Fibroblast of mammary gland (primary cell): ENCODE measurements at regions not wholly inside any gene's neighbourhood (a gene's known extent, or its start where the extent isn't known, plus 50 kb on each side); places are given as distances from the start of the nearest gene placed in this dataset.
"Not testable (repeated sequence)": the region's sequence is repeated elsewhere in the genome, so short reads cannot be mapped to it uniquely, and the experiment has no call there.

Experiments used
- DNase-seq: peaks from one replicate; pipeline ENCODE4 v3.0.0-alpha.2; 2010; ENCODE audit warnings: low read depth
- H3K4me3 ChIP-seq: 2 replicates; pipeline ENCODE4 v1.5.1; 2011; ENCODE audit warnings: low read depth, mild to moderate bottlenecking, low read length, moderate library complexity; ENCODE audit not compliant: control insufficient read depth
- TF ChIP-seq, protein P1 (sequence below): conservative IDR thresholded peaks from 2 replicates; pipeline ENCODE4 v1.5.1; 2011; ENCODE audit warnings: low read depth, low read length, inconsistent platforms; ENCODE audit not compliant: control insufficient read depth, insufficient read depth

DNA sequence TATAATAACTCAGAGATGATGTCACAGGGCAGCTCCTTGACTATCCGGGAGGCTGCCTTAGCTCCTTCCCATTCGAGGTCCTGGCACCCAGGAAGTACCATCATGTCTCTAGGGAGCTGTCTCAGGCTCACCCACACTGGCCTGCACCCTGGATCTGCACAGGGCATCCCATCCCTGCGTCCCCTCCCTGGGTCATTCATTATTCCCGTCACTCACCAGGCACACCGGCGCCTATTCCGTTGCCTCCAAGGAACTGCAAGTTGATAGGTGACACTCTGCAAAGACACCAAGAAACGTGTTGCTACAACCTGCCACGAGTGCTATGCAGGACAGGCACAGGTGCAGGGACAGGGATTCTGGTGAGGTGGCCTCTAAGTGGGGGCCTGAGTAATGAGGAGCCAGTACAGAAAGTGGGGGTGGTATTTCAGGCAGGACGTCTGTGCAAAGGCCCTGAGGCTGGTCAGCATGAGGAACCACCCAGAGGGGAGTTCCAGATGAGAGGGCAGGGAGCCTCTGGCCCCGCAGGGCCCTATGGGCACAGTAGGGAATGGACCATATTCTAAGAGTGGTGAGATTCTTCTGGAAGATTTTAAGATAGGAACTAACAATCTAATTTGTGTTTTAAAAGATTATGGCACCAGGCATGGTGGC is 71.6 kb upstream of the SHANK2 start:
- DNase-seq, result no peak
- no peak overlapping the region for H3K4me3 ChIP-seq

DNA sequence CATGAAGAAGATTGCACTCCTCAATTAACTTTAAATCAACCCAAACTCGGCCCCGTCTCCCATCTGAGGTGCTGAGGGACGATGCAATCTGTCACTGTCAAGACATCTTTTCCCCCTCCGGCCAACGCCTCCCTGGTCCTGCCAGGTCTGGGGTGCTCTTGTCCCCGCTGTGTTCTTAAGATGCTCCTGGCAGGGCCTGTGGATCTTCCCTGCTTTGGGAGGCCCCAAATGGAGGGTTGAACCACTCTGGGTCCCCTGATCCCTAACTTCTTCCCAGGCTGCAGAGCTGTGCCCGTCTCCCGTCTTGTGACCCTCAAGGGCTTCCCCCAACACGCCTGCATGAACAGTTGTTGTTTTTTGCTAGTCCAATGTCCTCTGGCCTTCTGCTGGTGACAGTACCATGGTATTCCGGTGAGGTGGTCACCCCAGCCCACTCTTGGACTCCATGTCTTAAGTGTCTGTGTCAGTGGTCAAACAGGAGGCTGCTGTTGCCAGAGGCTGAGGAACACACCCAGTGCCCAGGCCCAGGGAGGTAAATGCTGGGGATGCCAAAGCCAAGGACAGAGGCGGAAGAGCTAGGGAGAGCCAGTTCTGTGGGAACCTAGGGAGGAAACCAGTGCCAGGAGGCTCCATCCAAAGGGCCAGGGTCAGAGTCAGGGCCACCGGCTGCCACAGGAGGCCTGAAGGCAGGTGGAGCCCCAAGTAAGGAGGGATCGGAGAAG is 70.6 kb upstream of the SHANK2 start:
- H3K4me3 ChIP-seq, result no peak overlapping the region
- TF ChIP-seq, protein P1, sequence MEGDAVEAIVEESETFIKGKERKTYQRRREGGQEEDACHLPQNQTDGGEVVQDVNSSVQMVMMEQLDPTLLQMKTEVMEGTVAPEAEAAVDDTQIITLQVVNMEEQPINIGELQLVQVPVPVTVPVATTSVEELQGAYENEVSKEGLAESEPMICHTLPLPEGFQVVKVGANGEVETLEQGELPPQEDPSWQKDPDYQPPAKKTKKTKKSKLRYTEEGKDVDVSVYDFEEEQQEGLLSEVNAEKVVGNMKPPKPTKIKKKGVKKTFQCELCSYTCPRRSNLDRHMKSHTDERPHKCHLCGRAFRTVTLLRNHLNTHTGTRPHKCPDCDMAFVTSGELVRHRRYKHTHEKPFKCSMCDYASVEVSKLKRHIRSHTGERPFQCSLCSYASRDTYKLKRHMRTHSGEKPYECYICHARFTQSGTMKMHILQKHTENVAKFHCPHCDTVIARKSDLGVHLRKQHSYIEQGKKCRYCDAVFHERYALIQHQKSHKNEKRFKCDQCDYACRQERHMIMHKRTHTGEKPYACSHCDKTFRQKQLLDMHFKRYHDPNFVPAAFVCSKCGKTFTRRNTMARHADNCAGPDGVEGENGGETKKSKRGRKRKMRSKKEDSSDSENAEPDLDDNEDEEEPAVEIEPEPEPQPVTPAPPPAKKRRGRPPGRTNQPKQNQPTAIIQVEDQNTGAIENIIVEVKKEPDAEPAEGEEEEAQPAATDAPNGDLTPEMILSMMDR, result no peak
- DNase-seq, result no peak

More for the DNA sequence above, 71.6 kb upstream of the SHANK2 start:
- TF ChIP-seq, protein P1, result no peak

DNA sequence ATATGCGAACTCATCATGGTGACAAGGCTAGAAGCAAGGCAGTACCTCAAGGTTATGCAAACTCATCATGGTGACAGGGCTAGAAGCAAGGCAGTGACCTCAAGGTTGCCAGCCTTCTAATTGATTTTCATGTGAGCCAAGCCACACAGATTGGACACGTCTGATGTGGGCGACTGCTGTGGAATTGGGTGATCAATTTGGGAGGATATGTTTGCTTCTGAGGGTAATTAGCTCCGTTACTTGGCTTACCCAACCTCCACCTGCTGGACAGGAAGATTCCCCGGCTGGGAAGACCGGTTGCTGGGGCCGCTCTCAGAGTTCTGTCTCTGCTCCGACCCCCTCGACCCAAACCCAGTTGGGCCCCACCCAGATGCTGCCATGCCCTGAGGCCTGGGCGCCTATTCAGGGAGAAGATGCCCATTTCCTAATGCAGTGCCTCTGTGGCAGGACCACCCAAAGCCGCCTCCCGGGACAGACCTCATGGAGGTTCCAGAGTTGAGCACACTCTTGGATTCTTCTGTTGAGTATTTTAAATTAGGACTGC is 69.9 kb upstream of the SHANK2 start:
- no peak overlapping the region for H3K4me3 ChIP-seq
- no peak for DNase-seq
- TF ChIP-seq, protein P1, result no peak

DNA sequence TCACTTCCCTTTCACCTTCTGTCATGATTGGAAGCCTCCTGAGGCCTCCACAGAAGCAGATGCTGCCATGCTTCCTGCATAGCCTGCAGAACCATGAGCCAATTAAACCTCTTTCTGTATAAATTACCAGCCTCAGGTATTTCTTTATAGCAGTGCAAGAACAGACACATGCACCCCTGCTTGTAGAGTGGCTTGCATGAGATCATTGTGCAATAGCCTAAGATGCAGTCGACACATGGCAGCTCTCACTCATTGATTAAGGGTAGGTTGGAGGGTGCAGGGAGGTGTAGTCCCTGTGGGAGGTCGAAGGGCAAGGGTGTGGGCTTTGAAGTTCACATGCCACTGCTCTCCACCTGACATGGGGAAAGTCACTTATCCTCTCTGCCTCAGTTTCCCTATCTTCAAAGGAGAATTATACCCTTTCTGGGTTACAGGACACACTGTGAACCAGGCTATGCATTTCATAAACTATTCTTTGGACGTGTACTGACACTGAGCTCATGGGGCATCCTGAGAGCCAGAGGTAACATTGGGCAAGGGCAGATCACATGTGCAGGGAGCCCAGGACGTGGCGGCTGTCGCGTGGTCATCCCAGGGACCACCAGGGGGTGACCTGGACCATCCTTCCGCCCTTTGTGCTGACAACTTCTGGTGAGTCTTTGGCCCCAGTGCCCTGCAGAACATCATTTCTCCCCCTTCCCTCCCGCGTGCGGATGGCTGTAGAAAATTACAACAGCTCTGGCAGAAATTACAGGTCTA is 69.2 kb upstream of the SHANK2 start:
- no peak overlapping the region for H3K4me3 ChIP-seq
- DNase-seq, result no peak
- TF ChIP-seq, protein P1, result no peak

DNA sequence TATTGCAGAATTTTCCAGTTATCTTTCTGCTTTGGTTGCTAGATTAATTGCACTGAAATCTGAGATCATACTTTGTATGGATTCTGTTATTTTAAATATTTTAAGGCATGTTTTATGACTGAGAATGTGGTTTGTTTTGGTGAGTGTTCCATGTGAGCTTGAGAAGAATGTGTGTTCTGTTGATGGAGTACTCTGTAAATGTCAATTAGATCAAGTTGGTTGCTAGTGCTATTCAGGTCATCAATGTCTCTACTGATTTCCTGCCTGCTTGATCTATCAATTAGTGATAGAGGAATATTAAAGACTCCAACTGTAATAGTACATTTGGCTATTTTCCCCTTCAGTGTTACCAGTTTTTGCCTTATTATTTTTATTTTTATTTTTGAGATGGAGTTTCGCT is 64.3 kb upstream of the SHANK2 start:
- DNase-seq, result no peak
- H3K4me3 ChIP-seq, result no peak overlapping the region
- TF ChIP-seq, protein P1, result no peak

DNA sequence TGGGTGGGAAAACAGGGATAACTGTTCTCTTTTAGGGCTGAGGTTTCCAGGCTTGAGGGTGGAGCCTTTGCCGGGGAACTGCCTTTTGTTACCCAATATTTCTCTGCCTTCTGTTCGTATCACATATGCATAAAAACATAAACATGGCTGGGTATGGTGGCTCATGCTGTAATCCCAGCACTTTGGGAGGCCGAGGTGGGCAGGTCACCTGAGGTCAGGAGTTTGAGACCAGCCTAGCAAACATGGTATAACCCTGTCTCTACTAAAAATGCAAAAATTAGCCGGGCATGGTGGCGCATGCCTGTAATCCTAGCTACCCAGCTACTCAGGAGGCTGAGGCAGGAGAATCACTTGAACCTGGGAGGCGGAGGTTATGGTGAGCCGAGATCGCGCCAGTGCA is 60.2 kb upstream of the SHANK2 start:
- H3K4me3 ChIP-seq, DNase-seq: not testable (repeated sequence)
